H9 (cell line): ENCODE measurements at regions not wholly inside any gene's neighbourhood (a gene's known extent, or its start where the extent isn't known, plus 50 kb on each side); places are given as distances from the start of the nearest gene placed in this dataset.

Experiments used
- DNase-seq: peaks from one replicate; pipeline ENCODE4 v3.0.0-alpha.2; 2017
- H2AFZ ChIP-seq: one replicate; pipeline ENCODE4 v1.6.1; 2013; ENCODE audit warnings: mild to moderate bottlenecking, low read length, control low read depth, moderate library complexity
- H2AK5ac ChIP-seq: 2 replicates; pipeline ENCODE4 v1.6.1; 2013; ENCODE audit warnings: low read length, control low read depth, mixed read lengths; ENCODE audit not compliant: insufficient read length
- H2BK120ac ChIP-seq: one replicate; pipeline ENCODE4 v1.6.1; 2013; ENCODE audit warnings: low read depth, mild to moderate bottlenecking, low read length, control low read depth, inconsistent platforms; ENCODE audit not compliant: poor library complexity, severe bottlenecking
- H2BK12ac ChIP-seq: 2 replicates; pipeline ENCODE4 v1.6.1; 2013; ENCODE audit warnings: low read length, control low read depth, mixed read lengths, low read depth; ENCODE audit not compliant: insufficient read length
- H2BK15ac ChIP-seq: 2 replicates; pipeline ENCODE4 v1.6.1; 2013; ENCODE audit warnings: low read depth, low read length, control low read depth
- H2BK20ac ChIP-seq: one replicate; pipeline ENCODE4 v1.6.1; 2013; ENCODE audit warnings: low read depth, mild to moderate bottlenecking, low read length, control low read depth, inconsistent platforms; ENCODE audit not compliant: poor library complexity, severe bottlenecking
- H2BK5ac ChIP-seq: 2 replicates; pipeline ENCODE4 v1.6.1; 2013; ENCODE audit warnings: low read length, control low read depth, mixed read lengths; ENCODE audit not compliant: insufficient read length
- H3K14ac ChIP-seq: 2 replicates; pipeline ENCODE4 v1.6.1; 2013; ENCODE audit warnings: low read length, control low read depth; ENCODE audit not compliant: insufficient read depth
- H3K18ac ChIP-seq: 2 replicates; pipeline ENCODE4 v1.6.1; 2013; ENCODE audit warnings: low read depth, mild to moderate bottlenecking, mixed read lengths, low read length, control low read depth; ENCODE audit not compliant: insufficient read length
- H3K23ac ChIP-seq: 2 replicates; pipeline ENCODE4 v1.6.1; 2013; ENCODE audit warnings: low read length, control low read depth, mixed read lengths, low read depth; ENCODE audit not compliant: insufficient read length
- H3K23me2 ChIP-seq: 2 replicates; pipeline ENCODE4 v1.6.1; 2013; ENCODE audit warnings: low read depth, mild to moderate bottlenecking, mixed read lengths, low read length, control low read depth; ENCODE audit not compliant: insufficient read length, poor library complexity, severe bottlenecking
- H3K27ac ChIP-seq: 2 replicates; pipeline ENCODE4 v1.5.1; 2013; ENCODE audit warnings: low read length, control low read depth, mixed read lengths, low read depth; ENCODE audit not compliant: insufficient read length
- H3K27me3 ChIP-seq: 2 replicates; pipeline ENCODE4 v1.6.1; 2013; ENCODE audit warnings: low read length, control low read depth, inconsistent platforms; ENCODE audit not compliant: insufficient read depth
- H3K4ac ChIP-seq: 2 replicates; pipeline ENCODE4 v1.6.1; 2013; ENCODE audit warnings: low read depth, mild to moderate bottlenecking, control low read depth, inconsistent platforms, low read length, moderate library complexity
- H3K4me1 ChIP-seq: 2 replicates; pipeline ENCODE4 v1.6.1; 2013; ENCODE audit warnings: low read length, control low read depth, inconsistent platforms; ENCODE audit not compliant: insufficient read depth
- H3K4me2 ChIP-seq: 2 replicates; pipeline ENCODE4 v1.6.1; 2013; ENCODE audit warnings: low read length, control low read depth, mixed read lengths; ENCODE audit not compliant: insufficient read length, insufficient read depth
- H3K56ac ChIP-seq: 2 replicates; pipeline ENCODE4 v1.6.1; 2013; ENCODE audit warnings: low read depth, mild to moderate bottlenecking, mixed read lengths, low read length, control low read depth; ENCODE audit not compliant: insufficient read length
- H3K79me1 ChIP-seq: 2 replicates; pipeline ENCODE4 v1.6.1; 2013; ENCODE audit warnings: low read depth, mild to moderate bottlenecking, moderate library complexity, low read length, control low read depth, inconsistent platforms; ENCODE audit not compliant: insufficient read depth, poor library complexity, severe bottlenecking
- H3K79me2 ChIP-seq: 2 replicates; pipeline ENCODE4 v1.6.1; 2013; ENCODE audit warnings: low read length, control low read depth, inconsistent platforms; ENCODE audit not compliant: insufficient read depth
- H3K9ac ChIP-seq: 2 replicates; pipeline ENCODE4 v1.6.1; 2013; ENCODE audit warnings: low read length, control low read depth, mixed read lengths; ENCODE audit not compliant: insufficient read length; ENCODE audit errors: extremely low read depth
- H3K9me3 ChIP-seq: one replicate; pipeline ENCODE4 v1.6.1; 2013; ENCODE audit warnings: low read depth, low read length, inconsistent platforms; ENCODE audit not compliant: control insufficient read depth
- H3T11ph ChIP-seq: one replicate; pipeline ENCODE4 v1.6.1; 2013; ENCODE audit warnings: mild to moderate bottlenecking, low read length, control low read depth, inconsistent platforms
- H4K20me1 ChIP-seq: one replicate; pipeline ENCODE4 v1.6.1; 2013; ENCODE audit not compliant: control insufficient read depth, insufficient read length, insufficient read depth
- H4K5ac ChIP-seq: 2 replicates; pipeline ENCODE4 v1.6.1; 2013; ENCODE audit warnings: low read depth, mild to moderate bottlenecking, mixed read lengths, low read length, control low read depth; ENCODE audit not compliant: insufficient read length
- H4K8ac ChIP-seq: replicated peaks from 2 replicates; pipeline ENCODE4 v1.6.1; 2013; ENCODE audit warnings: low read length, control low read depth, mixed read lengths, low read depth; ENCODE audit not compliant: insufficient read length
- H4K91ac ChIP-seq: 2 replicates; pipeline ENCODE4 v1.6.1; 2013; ENCODE audit warnings: low read depth, mild to moderate bottlenecking, moderate library complexity, mixed read lengths, low read length, control low read depth; ENCODE audit not compliant: insufficient read length
- H3K27ac Mint-ChIP-seq, 3 experiments: 2 replicates in 2 of 3; 3 replicates in 1 of 3; pipeline ENCODE4 v1.8.0; 2020 to 2021; ENCODE audit warnings: mixed read lengths in 3 of 3, mild to moderate bottlenecking in 1 of 3, moderate library complexity in 1 of 3
- H3K27me3 Mint-ChIP-seq: 2 replicates; pipeline ENCODE4 v1.8.0; 2021; ENCODE audit warnings: low read depth, mild to moderate bottlenecking, moderate library complexity, mixed read lengths
- H3K36me3 Mint-ChIP-seq, 3 experiments: 2 replicates in 2 of 3; 3 replicates in 1 of 3; pipeline ENCODE4 v1.8.0; 2020 to 2021; ENCODE audit warnings: low read depth in 3 of 3, mixed read lengths in 3 of 3; ENCODE audit not compliant: insufficient read depth in 1 of 3
- H3K4me1 Mint-ChIP-seq, 2 experiments: 2 replicates each; pipeline ENCODE4 v1.8.0; 2020; ENCODE audit warnings: mixed read lengths in 2 of 2
- H3K4me3 Mint-ChIP-seq, 2 experiments: 2 replicates in 1 of 2; 3 replicates in 1 of 2; pipeline ENCODE4 v1.8.0; 2020 to 2021; ENCODE audit warnings: mild to moderate bottlenecking in 2 of 2, mixed read lengths in 2 of 2, moderate library complexity in 1 of 2
- H3K9me3 Mint-ChIP-seq, 2 experiments: 2 replicates in 1 of 2; 3 replicates in 1 of 2; pipeline ENCODE4 v1.8.0; 2020; ENCODE audit warnings: mild to moderate bottlenecking in 2 of 2, mixed read lengths in 2 of 2, moderate library complexity in 1 of 2
- CTCF ChIP-seq: fragments of 200-600 bp; sonication (generic); conservative IDR thresholded peaks from 3 replicates; pipeline ENCODE4 v1.8.0; 2021; ENCODE audit warnings: antibody characterized with exemption, mild to moderate bottlenecking
- WGBS: extraction: QIAGEN DNeasy Blood & Tissue Kit; methylation state at CpG from one replicate; pipeline ENCODE4 v1.1.7; 2013; ENCODE audit warnings: missing lambda C conversion rate, low lambda C conversion rate, mixed read lengths; ENCODE audit not compliant: insufficient read length; ENCODE audit errors: extremely low coverage; 5-methylcytosine and 5-hydroxymethylcytosine counted together

GRCh38 chr13:87887459-87888123 is 216.4 kb downstream of the SLITRK5 start:
- H3K4me3 Mint-ChIP-seq, result no peak overlapping the region
- no peak overlapping the region for H4K8ac ChIP-seq

More at GRCh38 chr13:87887459-87888123, 216.4 kb downstream of the SLITRK5 start:
- Mint-ChIP-seq H3K36me3 (no peaks in the 10 kb centered on the region), H3K27me3 (no peaks in the 10 kb centered on the region), H3K27ac (no peak overlapping the region), H3K9me3 (no peaks in the 10 kb centered on the region), H3K4me1 (peaks cover 3 to 6% of the 10 kb centered on the region in 2 experiments; a peak in 3 of 4 replicates)
- H3K23ac ChIP-seq, result no peak overlapping the region
- H2BK20ac ChIP-seq, result no peak overlapping the region
- TF ChIP-seq CTCF, result no peak
- no peak overlapping the region for H2BK12ac ChIP-seq
- H3K4me2 ChIP-seq, result no peak overlapping the region
- no peaks in the 10 kb centered on the region for H3K4me1 ChIP-seq
- no peak overlapping the region for H2BK5ac ChIP-seq
- H3K27ac ChIP-seq, result no peak overlapping the region
- DNase-seq, result no peak
- no peaks in the 10 kb centered on the region for H3K79me2 ChIP-seq
- H3T11ph ChIP-seq, result no peak overlapping the region
- no peak overlapping the region for H3K56ac ChIP-seq
- H3K9ac ChIP-seq, result no peak overlapping the region
- no peak overlapping the region for H3K14ac ChIP-seq
- no CpG with 5 or more reads among the region's 6 CpGs for WGBS
- no peak overlapping the region for H4K5ac ChIP-seq
- no peak overlapping the region for H2AFZ ChIP-seq
- H3K79me1 ChIP-seq, result no peaks in the 10 kb centered on the region
- no peaks in the 10 kb centered on the region for H3K27me3 ChIP-seq
- no peaks in the 10 kb centered on the region for H4K20me1 ChIP-seq
- H3K9me3 ChIP-seq, result no peaks in the 10 kb centered on the region
- no peaks in the 10 kb centered on the region for H3K23me2 ChIP-seq
- H2AK5ac ChIP-seq, result no peak overlapping the region
- no peak overlapping the region for H2BK15ac ChIP-seq
- H4K91ac ChIP-seq, result no peak overlapping the region
- no peak overlapping the region for H3K18ac ChIP-seq
- no peak overlapping the region for H2BK120ac ChIP-seq
- H3K4ac ChIP-seq, result no peak overlapping the region
